HUES64 (cell line): ENCODE measurements at regions not wholly inside any gene's neighbourhood (a gene's known extent, or its start where the extent isn't known, plus 50 kb on each side); places are given as distances from the start of the nearest gene placed in this dataset.

ENCODE experiments used
- H3K27ac ChIP-seq: 2 replicates; pipeline ENCODE4 v1.7.0; 2013; ENCODE audit warnings: low read depth, low read length, inconsistent platforms
- H3K27me3 ChIP-seq: 2 replicates; pipeline ENCODE4 v1.6.1; 2013; ENCODE audit warnings: mild to moderate bottlenecking, low read length; ENCODE audit not compliant: insufficient read depth
- H3K36me3 ChIP-seq: 2 replicates; pipeline ENCODE4 v1.6.1; 2013; ENCODE audit warnings: mild to moderate bottlenecking, low read length; ENCODE audit not compliant: insufficient read depth
- H3K4me1 ChIP-seq: 2 replicates; pipeline ENCODE4 v1.6.1; 2013; ENCODE audit warnings: mild to moderate bottlenecking, low read length, moderate library complexity; ENCODE audit not compliant: insufficient read depth
- H3K4me3 ChIP-seq: 2 replicates; pipeline ENCODE4 v1.5.1; 2013; ENCODE audit warnings: mild to moderate bottlenecking, low read length, moderate library complexity
- H3K9ac ChIP-seq: 2 replicates; pipeline ENCODE4 v1.6.1; 2013; ENCODE audit warnings: mild to moderate bottlenecking, low read depth, low read length
- H3K9me3 ChIP-seq: 2 replicates; pipeline ENCODE4 v1.6.1; 2013; ENCODE audit warnings: low read depth, low read length; ENCODE audit not compliant: insufficient read depth
- WGBS: fragments of 150-250, 120-280 bp; methylation state at CpG from one replicate; pipeline ENCODE4 v1.1.7; 2013; ENCODE audit warnings: missing lambda C conversion rate; 5-methylcytosine and 5-hydroxymethylcytosine counted together

DNA sequence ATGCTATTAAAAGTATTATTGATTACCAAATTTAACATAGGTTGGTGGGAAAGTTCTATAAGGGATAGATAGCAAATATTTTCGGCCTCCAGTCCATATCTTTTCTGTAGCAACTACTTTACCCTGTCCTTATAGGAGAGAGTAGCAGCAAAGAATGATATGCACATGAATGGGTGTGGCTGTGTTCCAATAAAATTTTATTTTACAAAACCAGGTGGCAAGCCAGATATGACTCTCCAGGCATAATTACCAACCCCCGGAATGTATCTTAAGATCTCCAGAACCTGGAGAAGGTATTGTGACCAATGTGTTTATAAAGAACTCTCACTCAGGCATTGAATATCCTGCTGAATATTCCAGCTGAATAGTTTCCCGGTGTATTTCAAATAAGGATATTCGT is 1461.2 kb downstream of the MAT2B start:
- Histone ChIP-seq H3K9me3 (0 out of 2 replicates have a peak, but pooled peaks cover 2% of the 10 kb centered on the region), H3K36me3 (no peaks in the 10 kb centered on the region)
- no CpG with 5 or more reads among the region's 4 CpGs for WGBS

DNA sequence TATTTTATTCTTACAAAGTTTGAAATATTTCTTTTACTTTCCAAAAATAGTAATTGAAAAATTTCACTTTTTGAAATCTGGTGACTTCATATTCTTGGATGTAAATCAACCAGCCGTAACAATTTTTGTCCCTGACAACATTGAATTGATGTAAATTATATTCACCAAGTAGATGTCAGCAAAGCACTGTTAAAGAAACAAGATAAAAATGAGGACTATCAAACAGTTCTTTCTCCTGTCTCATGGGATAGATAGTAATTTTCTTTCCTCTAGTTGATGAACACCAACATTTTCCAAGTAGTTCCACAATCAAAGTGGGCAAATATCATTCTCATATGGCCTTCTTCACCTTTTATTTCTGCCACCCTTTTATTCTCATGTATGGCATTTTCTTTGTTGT is 1461.9 kb downstream of the MAT2B start:
- 100% methylated on average over 1 of the region's 1 CpG for WGBS
- no peaks in the 10 kb centered on the region for H3K36me3 ChIP-seq
- H3K9me3 ChIP-seq: 0 out of 2 replicates have a peak, but pooled peaks cover 2% of the 10 kb centered on the region
- no peaks in the 10 kb centered on the region for H3K4me1 ChIP-seq
- no peak overlapping the region for H3K27ac ChIP-seq
- H3K27me3 ChIP-seq: no peaks in the 10 kb centered on the region
- H3K9ac ChIP-seq: no peak overlapping the region
- no peak overlapping the region for H3K4me3 ChIP-seq

More for the DNA sequence above, 1461.2 kb downstream of the MAT2B start:
- no peak overlapping the region for H3K27ac ChIP-seq
- no peaks in the 10 kb centered on the region for H3K27me3 ChIP-seq
- H3K9ac ChIP-seq: no peak overlapping the region
- H3K4me1 ChIP-seq: no peaks in the 10 kb centered on the region
- no peak overlapping the region for H3K4me3 ChIP-seq

DNA sequence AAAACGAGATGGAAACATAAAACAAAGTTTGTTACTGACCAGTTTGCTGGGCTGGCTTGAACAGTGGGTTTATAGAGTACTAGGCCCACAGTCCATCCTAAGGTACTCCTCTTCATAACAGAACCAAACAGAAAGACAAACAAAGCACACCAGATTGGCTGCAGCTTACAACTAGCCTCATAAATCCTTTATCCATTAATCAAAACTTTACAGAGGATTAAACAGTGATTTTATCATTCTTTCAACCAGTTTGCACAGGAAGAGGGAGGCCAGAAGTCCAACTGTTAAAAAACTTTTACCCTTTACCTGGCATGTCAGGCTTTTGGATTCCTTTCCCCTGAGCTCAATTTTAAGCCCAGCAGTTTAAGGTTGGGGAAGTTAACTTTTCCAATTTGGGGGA is 1467.6 kb downstream of the MAT2B start:
- 100% methylated on average over 1 of the region's 1 CpG for whole genome bisulfite sequencing
- Histone ChIP-seq H3K27ac (no peak overlapping the region), H3K9ac (no peak overlapping the region), H3K4me3 (no peak overlapping the region), H3K27me3 (no peaks in the 10 kb centered on the region), H3K4me1 (no peaks in the 10 kb centered on the region), H3K36me3 (no peaks in the 10 kb centered on the region), H3K9me3 (peaks cover 22% of the 10 kb centered on the region; the same call in 1 of the 2 replicates)

DNA sequence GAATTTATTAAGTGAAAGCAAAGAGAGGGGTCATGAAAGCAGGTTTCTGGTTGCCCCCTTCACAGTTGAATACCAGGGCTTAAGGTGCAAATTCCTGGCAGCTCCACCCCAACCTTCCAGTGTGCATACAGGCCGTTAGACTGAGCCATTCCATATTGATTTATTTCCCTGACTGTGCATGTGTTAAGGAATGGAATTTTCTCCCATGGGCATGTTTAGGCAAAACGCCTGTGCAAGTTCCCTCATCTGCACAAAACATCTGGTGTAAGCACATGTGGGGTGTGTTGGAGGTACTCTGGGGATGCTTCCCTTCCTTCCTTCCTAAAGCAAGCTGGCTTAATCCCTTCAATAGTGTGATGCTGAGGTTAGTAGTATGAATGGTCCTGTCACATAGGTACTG is 1470.6 kb downstream of the MAT2B start:
- H3K9me3 ChIP-seq: peaks cover 20% of the 10 kb centered on the region; the same call in 1 of the 2 replicates
- no peak overlapping the region for H3K4me3 ChIP-seq
- 90% methylated on average over 2 of the region's 2 CpGs for WGBS
- no peaks in the 10 kb centered on the region for H3K36me3 ChIP-seq
- no peak overlapping the region for H3K9ac ChIP-seq
- no peak overlapping the region for H3K27ac ChIP-seq
- no peaks in the 10 kb centered on the region for H3K27me3 ChIP-seq
- H3K4me1 ChIP-seq: no peaks in the 10 kb centered on the region

DNA sequence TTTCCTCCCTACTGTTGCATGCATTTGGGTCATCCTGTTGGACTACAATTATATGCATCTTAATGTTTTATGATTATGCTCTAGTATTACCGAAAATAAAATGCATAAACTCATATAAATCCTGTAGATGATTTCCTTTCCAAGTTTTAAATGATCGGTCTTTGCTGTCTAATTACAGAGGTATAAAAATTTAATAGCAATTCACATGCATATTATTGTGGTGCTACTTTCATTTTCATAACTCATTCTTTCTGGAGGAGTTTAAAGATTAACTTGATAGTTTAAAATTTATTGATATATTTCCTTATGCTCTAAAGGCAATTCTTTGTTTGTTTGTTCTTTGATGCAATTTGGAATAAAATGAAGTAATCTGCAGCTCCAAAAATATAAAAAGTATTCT is 1475.1 kb downstream of the MAT2B start:
- H3K4me3 ChIP-seq: no peak overlapping the region
- H3K4me1 ChIP-seq: no peaks in the 10 kb centered on the region
- no peaks in the 10 kb centered on the region for H3K36me3 ChIP-seq
- no peak overlapping the region for H3K9ac ChIP-seq
- H3K27me3 ChIP-seq: no peaks in the 10 kb centered on the region
- no CpG with 5 or more reads among the region's 2 CpGs for WGBS
- peaks cover 20% of the 10 kb centered on the region; the same call in 1 of the 2 replicates for H3K9me3 ChIP-seq
- H3K27ac ChIP-seq: no peak overlapping the region

DNA sequence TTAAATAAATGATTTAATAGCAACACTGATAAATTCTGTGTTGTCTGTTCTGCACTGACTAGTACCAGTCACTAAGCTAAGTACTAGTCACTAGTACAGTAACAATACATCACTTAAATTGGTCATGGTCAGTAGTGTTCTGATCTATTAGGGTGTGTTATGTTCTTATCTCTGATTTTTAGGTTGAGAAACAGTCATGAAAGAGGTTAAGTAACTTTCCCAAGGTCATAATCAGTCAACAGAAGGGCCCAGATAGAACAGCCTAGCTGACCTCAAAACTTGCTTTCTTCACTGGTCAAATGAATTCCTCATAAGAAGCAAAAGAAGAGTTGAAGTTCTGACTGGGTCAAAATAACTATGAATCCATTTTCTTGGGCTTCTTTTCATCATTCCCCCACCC is 1492.7 kb downstream of the MAT2B start:
- no peak overlapping the region for H3K9ac ChIP-seq
- H3K27ac ChIP-seq: no peak overlapping the region
- H3K4me1 ChIP-seq: 0 out of 2 replicates have a peak, but pooled peaks cover 6% of the 10 kb centered on the region
- no peak overlapping the region for H3K4me3 ChIP-seq
- H3K9me3 ChIP-seq: no peaks in the 10 kb centered on the region
- no peaks in the 10 kb centered on the region for H3K27me3 ChIP-seq
- H3K36me3 ChIP-seq: no peaks in the 10 kb centered on the region

DNA sequence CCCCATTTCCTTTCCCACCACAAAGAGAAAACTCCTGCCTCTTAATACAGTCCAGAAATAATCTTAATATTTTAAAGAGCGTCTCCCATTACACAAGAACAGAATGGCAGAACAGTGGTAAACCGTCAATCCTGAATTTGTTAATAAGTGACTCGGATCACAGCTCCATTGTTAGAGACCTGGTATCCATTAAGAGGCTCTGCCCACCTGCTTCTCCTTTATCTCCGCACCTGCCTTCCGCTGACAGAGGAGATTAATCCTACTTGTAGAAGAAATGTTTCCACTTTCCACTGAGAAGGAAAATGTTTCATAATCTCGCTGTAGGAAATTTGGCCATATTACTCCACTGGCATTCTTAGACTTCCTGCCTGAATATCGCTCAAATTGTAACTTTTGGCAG is 1493.2 kb downstream of the MAT2B start:
- Histone ChIP-seq H3K9ac (no peak overlapping the region), H3K36me3 (no peaks in the 10 kb centered on the region), H3K4me3 (no peak overlapping the region), H3K9me3 (no peaks in the 10 kb centered on the region), H3K27me3 (no peaks in the 10 kb centered on the region), H3K4me1 (0 out of 2 replicates have a peak, but pooled peaks cover 6% of the 10 kb centered on the region), H3K27ac (no peak overlapping the region)
- WGBS: 90% methylated on average over 7 of the region's 7 CpGs

DNA sequence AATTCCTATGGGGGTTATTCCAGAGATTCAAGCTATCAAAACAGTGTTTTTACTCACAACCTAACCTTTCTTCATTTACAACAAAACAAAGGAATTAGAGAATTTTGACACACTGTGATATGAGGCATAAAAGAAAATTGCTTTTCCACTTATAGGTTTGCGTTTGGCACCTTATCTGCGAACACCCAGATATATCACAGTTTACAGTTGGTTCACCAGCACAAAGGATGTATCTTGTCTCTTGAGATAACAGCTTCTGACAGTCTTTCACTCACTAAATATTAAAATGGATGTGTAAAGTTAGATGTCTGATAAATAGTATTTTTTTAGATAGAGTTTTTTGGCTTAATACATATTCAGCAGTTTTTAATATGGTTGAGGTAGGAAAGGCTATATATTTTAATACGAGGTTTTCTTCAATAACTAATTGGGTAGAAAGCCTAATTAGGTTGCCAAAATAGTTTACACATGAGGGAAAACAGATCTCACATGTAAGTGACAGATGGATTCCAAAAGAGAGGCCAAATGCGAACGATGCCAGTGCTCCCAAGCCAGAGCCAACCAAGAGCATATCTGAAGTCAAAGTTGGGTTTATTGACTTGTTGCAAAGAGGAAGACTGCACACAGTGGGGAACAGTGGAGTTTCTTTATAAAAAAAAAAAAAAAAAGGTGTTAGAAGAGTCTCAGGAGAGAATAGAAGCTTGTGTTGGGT is 1495.2 kb downstream of the MAT2B start:
- no peak overlapping the region for H3K9ac ChIP-seq
- 91% methylated on average over 5 of the region's 5 CpGs for WGBS
- H3K9me3 ChIP-seq: no peaks in the 10 kb centered on the region
- H3K4me3 ChIP-seq: no peak overlapping the region
- no peak overlapping the region for H3K27ac ChIP-seq
- H3K4me1 ChIP-seq: 0 out of 2 replicates have a peak, but pooled peaks cover 6% of the 10 kb centered on the region
- H3K27me3 ChIP-seq: no peaks in the 10 kb centered on the region
- H3K36me3 ChIP-seq: no peaks in the 10 kb centered on the region

DNA sequence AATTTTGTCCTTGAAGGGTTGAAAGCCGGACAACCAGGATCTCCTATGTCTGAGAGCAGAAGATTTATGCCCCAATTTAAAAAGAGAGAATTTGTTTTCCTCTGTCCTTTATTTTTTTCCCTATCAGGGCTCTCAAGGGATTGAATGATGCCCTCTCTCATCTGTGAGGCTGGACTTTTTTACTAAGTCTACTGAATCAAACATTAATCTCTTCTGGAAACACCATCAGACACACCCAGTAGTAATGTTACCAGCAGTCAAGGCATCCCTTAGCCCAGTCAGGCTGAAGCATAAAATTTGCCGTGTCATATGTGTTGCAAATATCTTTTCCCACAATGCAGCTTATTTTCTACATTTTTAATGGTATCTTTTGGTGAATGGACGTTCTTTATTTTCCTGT is 1497.9 kb downstream of the MAT2B start:
- Histone ChIP-seq H3K27me3 (no peaks in the 10 kb centered on the region), H3K4me3 (no peak overlapping the region), H3K4me1 (0 out of 2 replicates have a peak, but pooled peaks cover 5% of the 10 kb centered on the region), H3K9me3 (no peaks in the 10 kb centered on the region), H3K36me3 (no peaks in the 10 kb centered on the region), H3K27ac (no peak overlapping the region), H3K9ac (no peak overlapping the region)
- WGBS: 93% methylated on average over 3 of the region's 3 CpGs

DNA sequence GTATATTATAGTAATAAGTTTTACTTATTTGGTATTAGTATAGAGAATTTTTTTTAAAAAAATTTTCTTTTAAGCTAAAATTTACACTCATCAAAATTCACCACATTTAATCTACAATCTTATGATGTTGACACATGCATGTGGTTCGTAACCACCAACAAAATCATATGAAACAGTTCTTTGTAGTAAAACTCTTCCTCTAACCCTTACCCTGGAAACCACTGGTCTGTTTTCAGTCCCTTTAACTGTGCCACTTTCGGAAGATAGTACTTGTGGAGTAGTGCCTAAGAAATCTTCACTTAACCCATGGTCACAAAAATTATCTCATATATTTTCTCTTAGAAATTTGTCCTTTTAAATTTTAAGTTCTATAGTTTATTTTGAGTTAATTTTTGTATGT is 1498.8 kb downstream of the MAT2B start:
- Histone ChIP-seq H3K27me3 (no peaks in the 10 kb centered on the region), H3K4me3 (no peak overlapping the region), H3K9me3 (no peaks in the 10 kb centered on the region), H3K36me3 (no peaks in the 10 kb centered on the region), H3K9ac (no peak overlapping the region), H3K4me1 (no peaks in the 10 kb centered on the region), H3K27ac (no peak overlapping the region)
- 99% methylated on average over 2 of the region's 2 CpGs for WGBS

DNA sequence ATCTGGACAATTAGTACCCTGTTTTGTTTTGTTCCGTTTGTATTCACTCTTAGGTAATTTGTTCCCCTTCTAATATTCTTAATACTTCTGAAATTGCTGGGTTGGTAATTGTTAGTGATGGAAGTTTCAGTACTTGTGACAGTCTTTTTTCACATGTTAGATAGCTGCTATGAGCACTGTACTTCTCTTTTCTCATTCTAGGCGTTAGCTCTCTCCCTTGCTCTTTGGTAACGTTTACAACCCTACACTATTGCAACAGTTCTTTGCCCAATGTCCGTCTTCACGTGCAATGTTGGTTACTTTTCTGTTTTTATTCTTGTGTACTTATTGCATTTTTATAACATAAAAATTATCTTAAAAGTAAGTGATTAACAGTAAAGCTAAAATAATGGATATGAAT is 1509.0 kb downstream of the MAT2B start:
- no peaks in the 10 kb centered on the region for H3K9me3 ChIP-seq
- H3K36me3 ChIP-seq: no peaks in the 10 kb centered on the region
- no peak overlapping the region for H3K4me3 ChIP-seq
- H3K27ac ChIP-seq: no peak overlapping the region
- no peaks in the 10 kb centered on the region for H3K4me1 ChIP-seq
- 95% methylated on average over 2 of the region's 5 CpGs for WGBS
- no peaks in the 10 kb centered on the region for H3K27me3 ChIP-seq
- H3K9ac ChIP-seq: no peak overlapping the region

DNA sequence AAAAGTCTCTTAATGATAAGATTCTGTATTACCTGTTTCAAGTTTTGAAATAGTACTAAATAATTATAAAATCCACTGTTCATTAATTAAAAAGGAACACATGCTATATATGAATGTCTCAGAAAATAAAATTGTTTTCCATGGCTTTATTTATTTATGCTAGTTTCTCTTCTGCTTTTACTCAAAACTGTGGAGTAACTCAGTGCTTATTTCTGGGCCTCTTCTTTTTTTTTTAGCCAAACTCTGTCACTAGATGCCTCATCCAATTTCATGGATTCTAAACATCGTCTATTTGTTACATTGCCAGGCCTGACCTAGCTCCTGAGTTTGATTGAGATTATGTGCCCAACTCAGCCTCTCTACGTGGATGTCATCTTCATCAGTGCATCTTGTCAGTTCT is 1509.7 kb downstream of the MAT2B start:
- H3K27ac ChIP-seq: no peak overlapping the region
- no peak overlapping the region for H3K9ac ChIP-seq
- H3K36me3 ChIP-seq: no peaks in the 10 kb centered on the region
- no peaks in the 10 kb centered on the region for H3K4me1 ChIP-seq
- no peaks in the 10 kb centered on the region for H3K27me3 ChIP-seq
- WGBS: 94% methylated on average over 2 of the region's 2 CpGs
- H3K9me3 ChIP-seq: no peaks in the 10 kb centered on the region
- H3K4me3 ChIP-seq: no peak overlapping the region
